A549 (cell line): ENCODE measurements at regions not wholly inside any gene's neighbourhood (a gene's known extent, or its start where the extent isn't known, plus 50 kb on each side); places are given as distances from the start of the nearest gene placed in this dataset.

Experiments
- ATAC-seq, 2 experiments: fragments of 200-7000 bp in 1 of 2; fragments of >200 bp in 1 of 2; cut with Nextera tagmentation in 1 of 2; cut with Tn5 transposase in 1 of 2; 3 replicates each; pipeline versions ENCODE4 v1.8.0 to v1.9.1; 2018 to 2020; ENCODE audit warnings: mild to moderate bottlenecking in 1 of 2, moderate library complexity in 1 of 2
- CTCF ChIA-PET: fragments of 300-600 bp; sonication (Branson Sonifier 250); formaldehyde crosslinking; extraction: SDS; loops from one replicate; lab custom pipeline; 2021; ENCODE audit warnings: antibody characterized with exemption, inconsistent platforms; lab: Yijun Ruan, JAX
- POLR2A ChIA-PET: fragments of 350-600 bp; formaldehyde crosslinking; extraction: SDS; loops from one replicate; lab custom pipeline; 2021; ENCODE audit warnings: antibody characterized with exemption, inconsistent platforms; lab: Yijun Ruan, JAX
- DNase-seq, 2 experiments: peaks; one replicate each; pipeline versions ENCODE4 v3.0.0 to v3.0.0-alpha.2; 2011 to 2016; ENCODE audit warnings: low read depth in 1 of 2, low spot score in 1 of 2
- FAIRE-seq: peaks from 2 replicates; lab custom pipeline; 2011; peaks lifted over from hg19 to GRCh38; lab: Jason Lieb, UNC
- H3K27ac ChIP-seq, 2 experiments: fragments of >200 bp; sonication (Bioruptor Twin); formaldehyde crosslinking; 3 replicates each; pipeline ENCODE4 v1.5.1; 2016 to 2017
- H3K4me1 ChIP-seq: fragments of >200 bp; sonication (Bioruptor Twin); formaldehyde crosslinking; 3 replicates; pipeline ENCODE4 v1.6.1; 2016
- H3K4me2 ChIP-seq: fragments of >200 bp; sonication (Bioruptor Twin); formaldehyde crosslinking; 3 replicates; pipeline ENCODE4 v1.6.1; 2016
- H3K4me3 ChIP-seq: fragments of >200 bp; sonication (Bioruptor Twin); formaldehyde crosslinking; 3 replicates; pipeline ENCODE4 v1.5.1; 2016
- H3K9me3 ChIP-seq: fragments of >200 bp; sonication (Bioruptor Twin); formaldehyde crosslinking; 3 replicates; pipeline ENCODE4 v1.6.1; 2016
- CBX2 ChIP-seq: fragments of 200-600 bp; sonication (generic); IDR thresholded peaks from 2 replicates; pipeline ENCODE4 v1.6.1; 2016; ENCODE audit warnings: low read depth, mild to moderate bottlenecking, borderline replicate concordance
- CBX8 ChIP-seq: fragments of 200-600 bp; sonication (generic); IDR thresholded peaks from 2 replicates; pipeline ENCODE4 v1.6.1; 2016
- CEBPB ChIP-seq, 2 experiments: fragments of >200 bp in 1 of 2; sonication (Bioruptor Twin) in 1 of 2; formaldehyde crosslinking in 1 of 2; IDR thresholded peaks; 2 replicates each; pipeline ENCODE4 v1.6.1; 2012 to 2016
- CTCF ChIP-seq: fragments of >200 bp; sonication (Bioruptor Twin); formaldehyde crosslinking; IDR thresholded peaks from 3 replicates; pipeline ENCODE4 v1.5.1; 2016
- EHMT2 ChIP-seq: fragments of 200-600 bp; sonication (generic); IDR thresholded peaks from 2 replicates; pipeline ENCODE4 v1.6.1; 2016; ENCODE audit warnings: antibody characterized with exemption, low read depth, mild to moderate bottlenecking, moderate library complexity
- FOSL2 ChIP-seq, 2 experiments: fragments of 450-650 bp in 1 of 2; fragments of >200 bp in 1 of 2; sonication (Bioruptor Twin) in 1 of 2; formaldehyde crosslinking; IDR thresholded peaks; 2 replicates each; pipeline versions ENCODE4 v1.5.0 to v1.6.1; 2016 to 2020; ENCODE audit warnings: mild to moderate bottlenecking in 1 of 2, moderate library complexity in 1 of 2
- HES2 ChIP-seq: fragments of >200 bp; sonication (Bioruptor Twin); formaldehyde crosslinking; IDR thresholded peaks from 2 replicates; pipeline ENCODE4 v1.6.1; 2016
- HOXA7 ChIP-seq: fragments of 250-450 bp; sonication (Bioruptor Pico); IDR thresholded peaks from 2 replicates; pipeline ENCODE4 v1.5.0; 2020; ENCODE audit warnings: mild to moderate bottlenecking, moderate library complexity
- HOXB13 ChIP-seq: fragments of 250-450 bp; sonication (Bioruptor Pico); IDR thresholded peaks from 2 replicates; pipeline ENCODE4 v1.5.0; 2020; ENCODE audit warnings: low read depth, mild to moderate bottlenecking, moderate library complexity
- HOXB5 ChIP-seq: fragments of 250-450 bp; sonication (Bioruptor Pico); IDR thresholded peaks from 2 replicates; pipeline ENCODE4 v1.5.0; 2020; ENCODE audit warnings: mild to moderate bottlenecking, moderate library complexity
- JUN ChIP-seq, 2 experiments: fragments of >200 bp; sonication (Bioruptor Twin); formaldehyde crosslinking; IDR thresholded peaks; 2 replicates in 1 of 2; 3 replicates in 1 of 2; pipeline ENCODE4 v1.6.1; 2016 to 2017
- KDM1A ChIP-seq: fragments of 200-600 bp; sonication (generic); IDR thresholded peaks from 2 replicates; pipeline ENCODE4 v1.6.1; 2016; ENCODE audit warnings: low read depth, mild to moderate bottlenecking
- KDM5A ChIP-seq: fragments of 200-600 bp; sonication (generic); IDR thresholded peaks from 2 replicates; pipeline ENCODE4 v1.6.1; 2016; ENCODE audit warnings: antibody characterized with exemption, mild to moderate bottlenecking
- MYC ChIP-seq: IDR thresholded peaks from 2 replicates; pipeline ENCODE4 v1.6.1; 2012; ENCODE audit warnings: mild to moderate bottlenecking, inconsistent platforms, low read length, improper control_type of control experiment, borderline replicate concordance
- NPAS2 ChIP-seq: fragments of 250-450 bp; sonication (Bioruptor Pico); IDR thresholded peaks from 2 replicates; pipeline ENCODE4 v1.8.0; 2022; ENCODE audit warnings: mild to moderate bottlenecking, moderate library complexity, borderline replicate concordance
- NR3C1 ChIP-seq: fragments of >200 bp; sonication (Bioruptor Twin); formaldehyde crosslinking; IDR thresholded peaks from 3 replicates; pipeline ENCODE4 v1.6.1; 2017
- POLR2A ChIP-seq: IDR thresholded peaks from 2 replicates; pipeline ENCODE4 v1.6.1; 2012; ENCODE audit warnings: mild to moderate bottlenecking, low read length
- RARB ChIP-seq: fragments of 250-450 bp; sonication (Bioruptor Pico); IDR thresholded peaks from 2 replicates; pipeline ENCODE4 v1.8.0; 2021; ENCODE audit warnings: mild to moderate bottlenecking, moderate library complexity
- RCOR1 ChIP-seq: fragments of 150-350 bp; IDR thresholded peaks from 2 replicates; pipeline ENCODE4 v1.6.1; 2014; ENCODE audit warnings: antibody characterized with exemption, low read length, low read depth
- ZNF302 ChIP-seq: fragments of 250-450 bp; sonication (Bioruptor Pico); IDR thresholded peaks from 2 replicates; pipeline ENCODE4 v1.9.0; 2021; ENCODE audit warnings: inconsistent platforms, mild to moderate bottlenecking, moderate library complexity
- ZSCAN20 ChIP-seq: fragments of 250-450 bp; sonication (Bioruptor Pico); IDR thresholded peaks from 2 replicates; pipeline ENCODE4 v1.8.0; 2022; ENCODE audit warnings: mild to moderate bottlenecking, moderate library complexity
- WGBS: methylation state at CpG from one replicate; pipeline ENCODE4 v1.1.6; 2017; ENCODE audit errors: missing lambda C conversion rate; 5-methylcytosine and 5-hydroxymethylcytosine counted together
- TF ChIP-seq, protein P1 (sequence below): fragments of 250-450 bp; sonication (Bioruptor Pico); IDR thresholded peaks from 2 replicates; pipeline ENCODE4 v1.5.0; 2020; ENCODE audit warnings: low read depth, mild to moderate bottlenecking, moderate library complexity
- TF ChIP-seq, protein P2 (sequence below): fragments of 150-350 bp; IDR thresholded peaks from 2 replicates; pipeline ENCODE4 v1.6.1; 2014; ENCODE audit warnings: low read depth, mild to moderate bottlenecking, low read length

DNA sequence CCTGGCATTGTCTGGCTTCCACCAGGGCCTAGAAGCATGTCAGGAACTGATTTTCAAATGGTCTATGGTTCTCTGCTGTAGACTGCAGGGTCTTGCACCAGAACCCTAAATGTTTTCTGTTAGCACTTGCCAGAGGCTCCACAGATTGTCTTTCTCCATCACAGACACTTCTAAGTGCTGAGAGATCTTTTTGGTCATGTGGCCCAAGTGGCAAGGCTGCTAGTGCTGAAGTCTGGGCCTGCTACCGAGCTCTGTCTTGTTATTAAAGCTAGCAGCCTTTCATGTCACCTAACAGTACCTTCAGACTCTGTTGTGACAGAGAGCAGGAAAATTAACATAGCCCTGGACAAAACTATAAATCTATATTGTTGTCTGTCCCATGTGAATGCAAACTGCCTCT, 120.7 kb upstream of the BACH2 start:
- Histone ChIP-seq H3K4me3 (no peak overlapping the region), H3K27ac (no peak overlapping the region), H3K4me1 (no peaks in the 10 kb centered on the region), H3K4me2 (no peak overlapping the region), H3K9me3 (no peaks in the 10 kb centered on the region)
- no peak for FAIRE-seq
- CTCF ChIA-PET: interaction anchor here (1.0 to 1.6 kb wide), 2 partner anchors 23 to 30 kb away, joined by 3 to 7 read pairs; no protein-coding TSS in a partner anchor
- no peak for ATAC-seq
- POLR2A ChIA-PET: no interaction called here
- DNase-seq: no peak
- TF ChIP-seq KDM1A: no peak
- no peak for TF ChIP-seq KDM5A
- no peak for TF ChIP-seq RARB (CRISPR knock-in tag)
- TF ChIP-seq ZSCAN20 (CRISPR knock-in tag): no peak
- no peak for TF ChIP-seq CBX8
- no peak for TF ChIP-seq ZNF302 (CRISPR knock-in tag)
- no peak for TF ChIP-seq HOXA7 (CRISPR knock-in tag)
- no peak for TF ChIP-seq HOXB5 (CRISPR knock-in tag)
- TF ChIP-seq MYC: no peak
- no peak for TF ChIP-seq EHMT2
- TF ChIP-seq CEBPB (IDR thresholded peaks at IDR 0.05): no peak
- TF ChIP-seq JUN (IDR thresholded peaks at IDR 0.05): no peak
- WGBS: 50% methylated on average over 1 of the region's 1 CpG

GRCh38 chr6:90416322-90416721, 119.7 kb upstream of the BACH2 start:
- Histone ChIP-seq H3K27ac (no peak overlapping the region), H3K4me2 (no peak overlapping the region), H3K4me3 (no peak overlapping the region), H3K4me1 (no peaks in the 10 kb centered on the region), H3K9me3 (no peaks in the 10 kb centered on the region)
- FAIRE-seq: no peak
- TF ChIP-seq HES2 (no peak), POLR2A (no peak), JUN (IDR thresholded peaks at IDR 0.05) (no peak), CBX2 (no peak), ZNF302 (CRISPR knock-in tag) (no peak), NR3C1 (no peak), NPAS2 (no peak), HOXA7 (CRISPR knock-in tag) (no peak), CEBPB (IDR thresholded peaks at IDR 0.05) (no peak), HOXB13 (CRISPR knock-in tag) (no peak), FOSL2 (IDR thresholded peaks at IDR 0.05) (no peak), FOSL2 (CRISPR knock-in tag; IDR thresholded peaks at IDR 0.05) (no peak), CTCF (no peak), RCOR1 (no peak)
- TF ChIP-seq, protein P1, sequence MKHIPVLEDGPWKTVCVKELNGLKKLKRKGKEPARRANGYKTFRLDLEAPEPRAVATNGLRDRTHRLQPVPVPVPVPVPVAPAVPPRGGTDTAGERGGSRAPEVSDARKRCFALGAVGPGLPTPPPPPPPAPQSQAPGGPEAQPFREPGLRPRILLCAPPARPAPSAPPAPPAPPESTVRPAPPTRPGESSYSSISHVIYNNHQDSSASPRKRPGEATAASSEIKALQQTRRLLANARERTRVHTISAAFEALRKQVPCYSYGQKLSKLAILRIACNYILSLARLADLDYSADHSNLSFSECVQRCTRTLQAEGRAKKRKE (CRISPR knock-in tag): no peak
- TF ChIP-seq, protein P2, sequence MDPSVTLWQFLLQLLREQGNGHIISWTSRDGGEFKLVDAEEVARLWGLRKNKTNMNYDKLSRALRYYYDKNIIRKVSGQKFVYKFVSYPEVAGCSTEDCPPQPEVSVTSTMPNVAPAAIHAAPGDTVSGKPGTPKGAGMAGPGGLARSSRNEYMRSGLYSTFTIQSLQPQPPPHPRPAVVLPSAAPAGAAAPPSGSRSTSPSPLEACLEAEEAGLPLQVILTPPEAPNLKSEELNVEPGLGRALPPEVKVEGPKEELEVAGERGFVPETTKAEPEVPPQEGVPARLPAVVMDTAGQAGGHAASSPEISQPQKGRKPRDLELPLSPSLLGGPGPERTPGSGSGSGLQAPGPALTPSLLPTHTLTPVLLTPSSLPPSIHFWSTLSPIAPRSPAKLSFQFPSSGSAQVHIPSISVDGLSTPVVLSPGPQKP: no peak
- DNase-seq: no peak
- POLR2A ChIA-PET: no interaction called here
- ATAC-seq: no peak
- CTCF ChIA-PET: interaction anchor here (1.0 to 1.6 kb wide), 2 partner anchors 22 to 31 kb away, joined by 3 to 7 read pairs; no protein-coding TSS in a partner anchor
